Right cardiac atrium (tissue), 5 donors: ENCODE measurements at regions not wholly inside any gene's neighbourhood (a gene's known extent, or its start where the extent isn't known, plus 50 kb on each side); places are given as distances from the start of the nearest gene placed in this dataset.

Experiments
- ATAC-seq, 2 donors: fragments of 200-7000 bp; cut with Tn5 transposase; one replicate each; pipeline versions ENCODE4 v1.8.0 to v1.9.1; 2020; ENCODE audit warnings: moderate library complexity in 2 of 2, mild to moderate bottlenecking in 1 of 2
- DNase-seq, 3 donors: peaks; one replicate each; pipeline ENCODE4 v3.0.0-alpha.2; 2020
- H3K27ac ChIP-seq: one replicate; pipeline ENCODE4 v1.5.1; 2013; ENCODE audit warnings: mild to moderate bottlenecking, low read length, control low read depth, moderate library complexity
- H3K27me3 ChIP-seq: one replicate; pipeline ENCODE4 v1.6.1; 2013; ENCODE audit not compliant: control insufficient read depth, insufficient read depth
- H3K4me1 ChIP-seq: one replicate; pipeline ENCODE4 v1.6.1; 2013; ENCODE audit warnings: low read length; ENCODE audit not compliant: control insufficient read depth, insufficient read depth
- H3K4me3 ChIP-seq: one replicate; pipeline ENCODE4 v1.5.1; 2013; ENCODE audit warnings: low read length, control low read depth
- H3K9me3 ChIP-seq: one replicate; pipeline ENCODE4 v1.6.1; 2013; ENCODE audit warnings: low read length; ENCODE audit not compliant: control insufficient read depth
- WGBS: extraction: QIAGEN DNeasy Blood & Tissue Kit; methylation state at CpG from one replicate; pipeline ENCODE4 v1.1.7; 2013; 5-methylcytosine and 5-hydroxymethylcytosine counted together
- intact Hi-C, 4 donors: fragments of 100-400 bp; cut with DNase I; formaldehyde crosslinking; loops; one replicate each; pipeline versions ENCODE4 v1.11.0 to v1.14.0; 2022 to 2023
- donor health status: healthy with polysubstance abuse.
- donor health status: DM: no; HTN: yes; CAD: no.
- donor health status: DM: no; HTN: no; CAD: no.
- donor health status: DM: no; HTN: yes; CAD: no; lungs with severe emphysema.
- donor health status: DM: yes; HTN: yes; CAD: no.

DNA sequence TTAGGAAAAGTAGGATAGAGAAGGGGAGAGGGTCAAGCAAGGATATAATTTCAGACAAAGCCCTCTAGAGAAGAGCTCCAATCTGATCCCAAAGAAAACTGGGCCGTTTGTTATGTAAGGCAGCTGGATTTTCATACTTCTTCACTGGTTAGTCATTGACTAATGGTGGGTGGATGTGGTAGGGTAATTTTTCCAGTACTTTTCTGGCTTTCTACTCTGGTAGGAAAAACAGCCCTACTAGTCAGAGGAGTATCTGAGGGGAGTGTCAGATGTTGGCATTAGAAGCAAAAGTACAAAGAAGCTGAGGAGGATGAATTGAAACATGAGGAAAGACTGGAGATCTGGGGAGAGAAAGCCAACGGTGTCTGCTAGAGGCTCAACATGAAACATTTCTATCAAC is 145.3 kb downstream of the TNFSF18 start:
- H3K9me3 ChIP-seq, result no peaks in the 10 kb centered on the region
- no peak overlapping the region for H3K4me3 ChIP-seq
- DNase-seq (no peak), ATAC-seq (no peak)
- no peaks in the 10 kb centered on the region for H3K27me3 ChIP-seq
- 76% methylated on average over 2 of the region's 2 CpGs for WGBS
- intact Hi-C loops, result no loop called here
- H3K4me1 ChIP-seq, result no peaks in the 10 kb centered on the region
- no peak overlapping the region for H3K27ac ChIP-seq

DNA sequence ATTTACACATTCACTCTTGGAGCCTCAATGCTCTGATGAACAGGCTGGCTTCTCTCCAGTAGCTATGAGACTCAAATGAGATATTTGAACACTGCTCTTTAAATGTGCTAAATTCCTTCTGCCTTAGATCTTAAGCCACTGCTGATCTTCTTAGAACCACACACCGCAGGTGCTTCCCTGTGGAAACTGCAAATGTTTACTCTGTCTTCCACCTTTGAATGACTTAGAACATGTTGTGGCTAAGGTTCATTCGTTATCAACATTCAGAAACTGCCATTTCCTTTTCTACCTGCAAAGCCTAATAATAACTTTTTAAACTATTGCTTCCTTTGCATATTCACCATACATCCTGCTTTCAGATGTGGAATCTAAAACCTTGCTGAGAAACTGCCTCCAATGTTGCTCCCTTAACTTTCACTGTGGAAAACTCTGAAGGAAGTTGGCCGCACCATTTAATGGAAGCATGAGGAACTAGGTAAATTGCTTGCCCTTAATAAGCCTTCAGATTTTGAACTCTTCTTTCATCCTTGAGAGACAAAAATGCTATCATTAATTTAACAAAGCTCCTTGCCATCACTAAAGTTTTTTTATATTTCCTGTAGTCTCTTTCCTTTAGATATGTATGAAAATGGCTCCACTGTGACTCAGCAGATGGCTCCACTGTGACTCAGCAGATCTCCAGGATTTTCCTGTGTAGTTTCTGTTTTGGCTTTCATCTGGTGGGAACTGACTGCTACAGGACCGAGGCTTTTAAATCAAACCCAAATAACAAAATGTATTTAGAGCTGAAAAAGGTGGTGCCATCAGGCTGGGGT is 143.8 kb downstream of the TNFSF18 start:
- 60% methylated on average over 4 of the region's 4 CpGs for WGBS
- DNase-seq (no peak), ATAC-seq (no peak)
- no peak overlapping the region for H3K4me3 ChIP-seq
- no peaks in the 10 kb centered on the region for H3K4me1 ChIP-seq
- intact Hi-C loops, result no loop called here
- H3K9me3 ChIP-seq, result no peaks in the 10 kb centered on the region
- H3K27ac ChIP-seq, result no peak overlapping the region
- no peaks in the 10 kb centered on the region for H3K27me3 ChIP-seq

GRCh38 chr1:172907834-172908326 is 142.9 kb downstream of the TNFSF18 start:
- Histone ChIP-seq H3K9me3 (peaks cover 2% of the 10 kb centered on the region), H3K4me1 (no peaks in the 10 kb centered on the region), H3K4me3 (no peak overlapping the region), H3K27me3 (no peaks in the 10 kb centered on the region), H3K27ac (no peak overlapping the region)
- intact Hi-C loops, result no loop called here
- whole genome bisulfite sequencing, result 91% methylated on average over 2 of the region's 2 CpGs
- ATAC-seq (no peak), DNase-seq (no peak)

DNA sequence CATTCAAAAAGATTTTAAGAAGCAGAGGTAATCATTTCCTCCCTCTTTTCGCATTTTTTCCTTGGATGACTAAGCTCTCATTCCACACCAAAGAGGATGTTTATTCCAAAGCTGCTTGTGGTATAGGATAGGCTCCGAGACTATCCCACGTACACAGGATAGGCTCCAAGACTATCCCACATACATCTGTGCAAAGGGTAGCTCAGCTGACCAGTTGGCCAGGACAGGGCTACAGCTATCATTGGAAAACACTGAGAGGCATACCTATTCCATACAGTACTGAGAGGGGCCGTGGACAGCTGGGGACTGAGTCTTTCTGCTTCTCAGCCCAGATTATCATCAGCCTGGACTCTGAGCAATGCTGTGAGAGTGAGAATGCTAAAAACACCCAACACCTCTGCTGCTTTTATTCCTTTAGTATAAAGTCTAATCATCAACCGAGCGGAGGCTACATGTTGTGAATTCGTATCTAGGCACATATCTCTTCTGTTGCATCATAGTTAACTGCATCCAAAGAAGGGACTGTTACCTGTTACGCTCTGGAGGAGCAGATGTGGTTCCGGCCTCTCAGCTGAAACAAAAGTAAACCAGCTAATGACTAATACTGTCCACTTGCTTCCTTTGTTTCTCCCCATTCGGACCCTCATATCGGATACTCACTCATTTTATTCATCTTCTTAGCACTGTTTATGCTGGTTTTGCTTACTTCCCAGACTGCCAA is 141.0 kb downstream of the TNFSF18 start:
- 83% methylated on average over 11 of the region's 11 CpGs for WGBS
- DNase-seq (no peak), ATAC-seq (no peak)
- H3K9me3 ChIP-seq, result peaks cover 2% of the 10 kb centered on the region
- H3K27ac ChIP-seq, result no peak overlapping the region
- H3K4me3 ChIP-seq, result no peak overlapping the region
- intact Hi-C loops, result no loop called here
- no peaks in the 10 kb centered on the region for H3K4me1 ChIP-seq
- H3K27me3 ChIP-seq, result no peaks in the 10 kb centered on the region

- intact Hi-C loops, result no loop called here
- DNase-seq (no peak), ATAC-seq (no peak)
- Histone ChIP-seq H3K4me3 (no peak overlapping the region), H3K27ac (no peak overlapping the region), H3K27me3 (no peaks in the 10 kb centered on the region), H3K4me1 (no peaks in the 10 kb centered on the region), H3K9me3 (peaks cover 2% of the 10 kb centered on the region)
- 81% methylated on average over 5 of the region's 5 CpGs for WGBS
These were observed 137.9 kb downstream of the TNFSF18 start for GRCh38 chr1:172912765-172913260.

- H3K4me3 ChIP-seq, result no peak overlapping the region
- WGBS, result 56% methylated on average over 3 of the region's 3 CpGs
- no peak for DNase-seq
- no peak for ATAC-seq
- peaks cover 2% of the 10 kb centered on the region for H3K9me3 ChIP-seq
- H3K27me3 ChIP-seq, result no peaks in the 10 kb centered on the region
- H3K27ac ChIP-seq, result no peak overlapping the region
- no peaks in the 10 kb centered on the region for H3K4me1 ChIP-seq
- intact Hi-C loops, result no loop called here
These were observed 136.1 kb downstream of the TNFSF18 start for GRCh38 chr1:172914501-172915144.

DNA sequence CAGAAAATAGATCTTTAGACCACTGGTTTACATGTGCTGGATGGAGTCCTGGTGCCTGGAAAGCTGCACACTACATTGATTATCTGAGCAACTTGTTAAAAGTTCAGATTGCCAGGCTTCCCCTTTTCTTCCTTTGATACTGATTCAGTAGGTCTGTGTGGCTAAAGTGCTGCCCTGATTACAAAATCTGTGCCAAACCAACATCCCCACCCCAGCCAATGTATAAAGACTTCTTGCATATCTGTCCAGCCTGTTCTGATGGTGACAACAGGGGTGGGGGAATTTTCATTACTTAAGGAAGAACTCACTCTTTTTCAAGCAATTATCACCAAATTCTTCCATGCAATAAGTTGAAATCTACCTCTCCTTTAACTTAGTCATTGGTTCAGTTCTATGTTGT is 135.5 kb downstream of the TNFSF18 start:
- H3K4me3 ChIP-seq, result no peak overlapping the region
- H3K27me3 ChIP-seq, result no peaks in the 10 kb centered on the region
- no peaks in the 10 kb centered on the region for H3K4me1 ChIP-seq
- peaks cover 2% of the 10 kb centered on the region for H3K9me3 ChIP-seq
- intact Hi-C loops, result no loop called here
- no peak overlapping the region for H3K27ac ChIP-seq
- ATAC-seq, result no peak
- DNase-seq, result no peak

DNA sequence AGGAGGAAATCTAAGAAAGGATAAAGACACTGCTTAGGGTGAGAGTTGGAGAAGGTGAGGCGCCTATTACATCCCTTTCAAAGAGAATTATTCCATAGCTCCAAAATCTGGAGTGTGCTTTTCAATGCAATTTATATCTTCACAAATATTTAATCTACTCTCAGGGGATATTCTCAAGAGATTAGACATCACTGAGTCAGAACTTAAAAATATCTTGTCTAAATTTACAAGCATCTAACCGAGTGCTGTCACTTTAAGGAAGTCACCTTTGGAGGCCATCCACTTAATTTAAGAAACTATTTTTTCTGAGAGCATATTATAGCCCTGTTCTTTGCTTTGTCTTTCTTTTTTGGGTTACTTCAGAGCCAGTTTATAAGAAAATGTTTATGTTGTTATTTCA is 134.6 kb downstream of the TNFSF18 start:
- 74% methylated on average over 2 of the region's 2 CpGs for WGBS
- ATAC-seq (no peak), DNase-seq (no peak)
- peaks cover 2% of the 10 kb centered on the region for H3K9me3 ChIP-seq
- no peak overlapping the region for H3K27ac ChIP-seq
- H3K4me3 ChIP-seq, result no peak overlapping the region
- H3K27me3 ChIP-seq, result no peaks in the 10 kb centered on the region
- intact Hi-C loops, result no loop called here
- H3K4me1 ChIP-seq, result no peaks in the 10 kb centered on the region

GRCh38 chr1:172917972-172918371 is 132.8 kb downstream of the TNFSF18 start:
- intact Hi-C loops, result no loop called here
- Histone ChIP-seq H3K4me1 (no peaks in the 10 kb centered on the region), H3K4me3 (no peak overlapping the region), H3K27me3 (no peaks in the 10 kb centered on the region), H3K27ac (no peak overlapping the region), H3K9me3 (no peaks in the 10 kb centered on the region)
- DNase-seq (no peak), ATAC-seq (no peak)
- WGBS, result 49% methylated on average over 2 of the region's 2 CpGs

- WGBS, result 93% methylated on average over 2 of the region's 2 CpGs
- H3K9me3 ChIP-seq, result no peaks in the 10 kb centered on the region
- no peak for ATAC-seq
- no peak for DNase-seq
- H3K27me3 ChIP-seq, result no peaks in the 10 kb centered on the region
- H3K27ac ChIP-seq, result no peak overlapping the region
- H3K4me3 ChIP-seq, result no peak overlapping the region
- intact Hi-C loops, result no loop called here
- no peaks in the 10 kb centered on the region for H3K4me1 ChIP-seq
These were observed 132.3 kb downstream of the TNFSF18 start for GRCh38 chr1:172918478-172918877.

DNA sequence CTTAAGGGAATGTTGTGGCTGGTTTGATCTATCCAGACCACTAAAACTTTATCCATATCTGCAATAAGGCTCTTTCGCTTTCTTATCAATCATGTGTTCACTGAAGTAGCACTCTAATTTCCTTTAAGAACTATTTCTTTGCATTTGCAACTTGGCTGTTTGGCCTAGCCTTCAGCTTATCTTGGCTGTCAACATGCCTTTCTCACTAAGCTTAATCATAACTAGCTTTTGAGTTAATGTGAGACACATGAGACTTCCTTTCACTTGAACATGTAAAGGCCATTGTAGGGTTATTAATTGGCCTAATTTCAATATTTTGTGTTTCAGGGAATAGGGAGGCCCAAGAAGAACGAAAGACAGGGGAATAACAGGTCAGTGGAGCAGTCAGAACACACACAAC is 124.7 kb downstream of the TNFSF18 start:
- H3K27me3 ChIP-seq, result no peaks in the 10 kb centered on the region
- H3K9me3 ChIP-seq, result no peaks in the 10 kb centered on the region
- DNase-seq, result no peak
- H3K4me3 ChIP-seq, result no peak overlapping the region
- WGBS, result 34% methylated on average over 2 of the region's 2 CpGs
- no peak overlapping the region for H3K27ac ChIP-seq
- no peak for ATAC-seq
- no peaks in the 10 kb centered on the region for H3K4me1 ChIP-seq
- intact Hi-C loops, result no loop called here
